ENCODE measurements at regions not wholly inside any gene's neighbourhood (a gene's known extent, or its start where the extent isn't known, plus 50 kb on each side); places are given as distances from the start of the nearest gene placed in this dataset.
"Not testable (repeated sequence)": the region's sequence is repeated elsewhere in the genome, so short reads cannot be mapped to it uniquely, and the experiment has no call there.

DNA sequence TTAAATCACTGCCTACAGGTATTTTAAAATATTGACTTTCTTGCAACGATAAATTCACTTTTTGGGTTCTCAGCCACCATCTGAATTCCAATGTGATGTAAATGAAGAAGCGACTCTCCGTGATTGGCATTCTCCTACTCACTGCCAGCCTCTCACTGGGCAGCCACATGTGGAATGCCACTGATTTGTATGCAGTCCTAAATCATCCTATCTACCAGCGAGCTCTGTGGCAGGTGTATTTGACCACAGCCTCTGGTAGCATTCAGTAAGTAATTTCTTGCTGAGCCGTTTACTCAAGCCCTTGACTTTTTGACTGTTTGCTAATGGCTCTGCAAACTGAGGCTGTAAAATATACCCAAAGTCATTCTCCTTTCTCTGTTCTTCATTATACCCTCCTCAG, 559.0 kb upstream of the SLC10A2 start:
- no peak for DNase-seq

GRCh38 chr13:103618151-103618550, 551.9 kb upstream of the SLC10A2 start:
- DNase-seq: no peak

DNA sequence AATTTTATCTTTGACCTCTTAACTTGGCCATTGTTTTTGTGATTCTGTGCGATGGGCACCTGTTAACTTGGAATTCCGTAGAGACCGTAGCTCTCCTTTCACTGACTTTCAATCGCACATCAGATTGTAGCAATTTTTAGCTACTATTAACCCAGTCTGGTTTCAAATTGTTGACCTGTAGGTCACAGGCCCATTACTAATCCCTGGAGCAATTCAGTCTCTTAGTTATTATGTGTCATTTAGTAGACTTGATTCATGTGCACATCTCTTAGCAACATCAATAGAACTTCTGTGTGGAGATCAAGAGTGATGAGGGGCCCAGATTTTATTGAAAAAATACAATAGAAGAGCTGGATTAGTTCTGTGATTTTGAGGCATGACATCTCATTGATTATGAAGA, 549.6 kb upstream of the SLC10A2 start:
- DNase-seq: no peak

DNA sequence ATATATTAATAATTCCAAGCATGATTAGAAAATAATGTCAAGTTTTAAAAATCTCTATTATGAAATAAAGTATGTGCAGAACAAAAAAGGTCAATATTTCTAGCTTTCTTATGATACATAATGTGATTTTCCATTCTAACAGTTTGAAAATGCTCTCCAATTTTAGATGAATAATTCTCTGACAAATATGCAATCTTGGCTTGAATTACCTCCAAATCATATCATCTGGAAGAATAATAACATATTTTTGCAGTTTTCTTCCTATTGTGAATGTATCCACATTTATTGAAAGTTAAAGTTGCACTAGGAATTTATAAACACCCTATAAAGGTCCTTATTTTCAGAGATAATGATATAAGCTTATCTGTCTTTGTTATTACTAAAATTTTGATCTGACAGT, 548.5 kb upstream of the SLC10A2 start:
- DNase-seq: no peak

- no peak for DNase-seq
Observed at GRCh38 chr13:103607995-103608394, 541.8 kb upstream of the SLC10A2 start.

- no peak for DNase-seq
Observed at GRCh38 chr13:103605546-103606326, 539.5 kb upstream of the SLC10A2 start.

DNA sequence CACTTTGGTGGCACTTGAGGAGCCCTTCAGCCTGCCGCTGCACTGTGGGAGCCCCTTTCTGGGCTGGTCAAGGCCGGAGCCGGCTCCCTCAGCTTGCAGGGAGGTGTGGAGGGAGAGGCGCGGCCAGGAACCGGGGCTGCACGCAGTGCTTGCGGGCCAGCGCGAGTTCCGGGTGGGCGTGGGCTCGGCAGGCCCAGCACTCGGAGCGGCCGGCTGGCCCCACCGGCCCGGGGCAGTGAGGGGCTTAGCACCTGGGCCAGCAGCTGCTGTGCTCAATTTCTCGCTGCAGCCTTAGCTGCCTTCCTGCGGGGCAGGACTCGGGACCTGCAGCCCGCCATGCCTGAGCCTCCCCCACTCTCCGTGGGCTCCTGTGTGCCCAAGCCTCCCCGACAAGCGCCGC, 533.7 kb upstream of the SLC10A2 start:
- not testable (repeated sequence) for DNase-seq

GRCh38 chr13:103598671-103599070, 532.5 kb upstream of the SLC10A2 start:
- no peak for DNase-seq

DNA sequence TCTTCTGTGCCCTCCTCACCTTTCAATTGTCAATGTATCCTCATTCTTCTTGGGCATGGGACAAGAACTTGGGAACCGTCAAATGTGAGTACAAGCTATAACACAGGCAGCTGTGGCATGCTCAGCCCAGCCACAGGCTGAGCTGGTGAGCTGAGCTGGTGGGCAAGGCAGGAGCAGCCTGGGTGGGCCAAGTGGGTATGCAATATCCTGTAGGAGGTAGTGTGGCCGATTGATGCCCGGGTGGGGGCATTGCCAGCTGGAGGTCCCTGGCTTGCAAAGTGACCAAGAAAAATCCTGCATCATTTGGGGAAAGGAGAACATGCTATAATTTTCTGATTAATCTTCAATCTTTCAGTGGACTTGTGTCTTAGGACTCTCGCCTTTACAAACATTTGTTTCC, 507.2 kb upstream of the SLC10A2 start:
- no peak for DNase-seq

DNA sequence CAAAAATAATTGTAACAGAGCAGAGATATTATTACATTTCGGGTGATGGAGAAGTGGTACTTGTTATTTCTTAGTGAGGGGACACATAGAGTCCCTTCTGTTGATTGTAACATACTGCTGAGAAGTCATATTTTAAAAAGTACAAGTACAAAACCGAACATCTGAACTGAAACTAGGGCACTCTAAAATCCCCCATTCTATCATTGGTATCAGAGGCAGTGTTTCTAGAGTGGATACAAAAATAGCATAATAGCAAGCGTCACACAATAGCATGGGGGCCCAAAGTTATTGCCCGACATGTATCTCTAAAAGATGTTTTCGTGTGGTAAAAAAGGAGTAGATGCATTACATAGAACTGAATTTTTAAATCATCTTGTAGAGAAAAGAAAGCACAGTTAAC, 502.1 kb upstream of the SLC10A2 start:
- DNase-seq: no peak

GRCh38 chr13:103557878-103558277, 491.7 kb upstream of the SLC10A2 start:
- DNase-seq: no peak

- DNase-seq: no peak
Observed at GRCh38 chr13:103556681-103557080, 490.5 kb upstream of the SLC10A2 start.

DNA sequence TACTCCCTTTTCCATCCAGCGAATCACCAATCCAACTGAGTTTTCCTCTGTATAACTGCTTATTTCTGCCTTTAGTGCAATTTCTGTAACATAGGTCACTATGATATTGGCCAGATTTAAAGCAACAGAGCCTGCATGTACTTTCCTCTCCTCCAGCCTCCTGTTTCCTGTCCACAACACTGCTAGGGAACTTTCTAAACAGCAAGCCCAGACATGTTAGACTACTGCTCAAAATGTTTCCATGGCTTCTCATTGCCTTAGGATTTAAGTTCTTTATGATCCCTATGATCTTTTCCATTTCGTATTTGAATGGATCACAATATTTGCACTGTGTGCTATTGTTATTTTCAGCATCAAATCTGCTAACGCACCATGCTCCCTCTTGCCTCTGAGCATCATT, 481.7 kb upstream of the SLC10A2 start:
- DNase-seq: no peak

GRCh38 chr13:103546271-103546670, 480.1 kb upstream of the SLC10A2 start:
- DNase-seq: no peak

GRCh38 chr13:103542648-103543047, 476.4 kb upstream of the SLC10A2 start:
- DNase-seq: no peak

GRCh38 chr13:103540382-103540765, 474.2 kb upstream of the SLC10A2 start:
- no peak for DNase-seq

- DNase-seq: no peak
Observed at GRCh38 chr13:103539721-103540381, 473.6 kb upstream of the SLC10A2 start.

DNA sequence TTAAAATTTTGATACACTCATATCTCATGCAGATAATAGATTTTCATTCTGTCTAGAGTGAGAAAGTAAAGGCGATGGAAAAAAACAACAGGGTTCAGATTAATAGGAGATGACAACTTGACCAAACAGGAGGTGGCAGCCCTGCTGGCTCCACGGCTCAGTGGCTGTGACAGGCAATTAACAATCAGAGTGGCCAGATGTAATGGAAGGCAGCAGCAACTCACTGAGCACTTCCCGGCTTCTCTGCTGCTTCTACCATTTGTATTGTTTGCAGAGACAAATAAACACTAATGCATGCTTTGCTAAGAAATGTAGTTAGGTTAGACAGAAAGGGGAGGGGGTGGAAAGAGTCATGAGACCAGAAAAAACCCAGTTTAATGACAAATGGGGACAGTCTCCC, 473.0 kb upstream of the SLC10A2 start:
- no peak for DNase-seq

GRCh38 chr13:103537616-103538015, 471.4 kb upstream of the SLC10A2 start:
- DNase-seq: no peak

DNA sequence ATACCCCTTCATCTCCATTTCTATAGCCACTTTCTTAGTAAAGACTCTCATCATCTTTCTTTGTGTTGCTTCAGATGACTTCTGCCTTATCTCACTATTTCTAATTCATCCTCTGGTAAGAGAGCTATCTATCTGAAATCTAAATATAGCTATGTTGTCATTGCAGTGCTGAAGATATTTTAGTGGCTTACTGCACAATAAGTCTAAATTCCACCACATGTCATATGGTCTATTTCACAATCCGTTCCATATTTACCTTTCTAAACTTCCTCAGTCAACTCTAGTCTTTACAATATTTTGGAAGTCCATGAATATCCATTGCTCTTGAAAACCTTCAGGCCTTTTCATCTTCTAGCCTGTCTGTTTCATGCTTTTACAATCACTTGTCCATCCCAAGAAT, 465.1 kb upstream of the SLC10A2 start:
- no peak for DNase-seq

DNA sequence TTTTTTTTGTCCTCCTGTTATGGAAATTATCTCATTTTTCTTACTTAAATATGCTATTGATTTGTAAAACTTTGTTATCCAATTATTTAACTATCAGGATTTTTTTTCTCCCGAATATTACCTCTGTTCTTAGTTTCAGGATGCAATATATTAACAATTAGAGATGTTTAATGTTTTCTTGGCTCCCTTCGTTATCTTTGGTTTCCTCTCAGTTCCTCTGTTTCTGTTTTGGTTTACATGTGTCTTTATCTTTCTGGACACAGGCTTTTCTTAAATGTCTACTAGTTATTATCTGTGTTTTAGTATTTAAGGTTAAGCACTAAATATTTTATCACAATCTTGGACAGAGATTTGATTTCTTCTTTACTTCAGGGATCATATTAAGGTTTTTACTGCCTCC, 462.2 kb upstream of the SLC10A2 start:
- no peak for DNase-seq

- no peak for DNase-seq
Observed at GRCh38 chr13:103525530-103525929, 459.3 kb upstream of the SLC10A2 start.

DNA sequence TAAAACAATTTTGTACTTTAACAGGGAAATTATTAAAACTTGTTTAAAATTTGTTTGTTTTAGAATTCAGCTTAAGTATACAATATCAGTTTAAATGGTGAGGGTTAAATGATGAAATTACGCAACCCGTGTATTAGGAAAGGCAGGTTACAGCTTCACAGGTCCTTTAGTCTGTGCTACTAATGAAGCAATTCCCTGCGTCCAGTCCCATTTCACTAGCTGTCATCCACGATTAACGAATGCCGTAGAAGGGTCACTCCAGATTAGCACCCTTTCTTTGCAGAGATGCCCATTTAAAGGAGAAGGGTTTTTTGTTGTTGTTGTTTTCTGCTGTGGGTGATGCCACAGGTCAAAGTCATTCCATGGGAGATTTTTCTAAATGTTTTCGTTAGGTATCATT, 457.6 kb upstream of the SLC10A2 start:
- no peak for DNase-seq

- no peak for DNase-seq
Observed at GRCh38 chr13:103521532-103521931, 455.3 kb upstream of the SLC10A2 start.

DNA sequence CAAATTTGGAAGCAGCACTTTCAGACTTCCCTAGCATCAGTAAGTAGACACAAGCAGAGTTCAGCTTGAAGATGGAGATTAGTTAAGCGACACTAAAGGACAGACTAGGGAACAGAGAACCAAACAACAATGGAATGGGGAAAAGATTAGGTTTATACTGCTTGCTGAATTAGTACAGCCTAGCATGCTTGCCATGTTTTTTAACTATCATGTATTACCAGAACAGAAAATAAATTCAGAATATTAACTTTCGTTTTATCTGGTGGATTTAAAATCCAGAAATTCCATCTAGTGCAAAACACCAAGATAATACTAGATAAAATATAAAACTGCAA, 451.5 kb upstream of the SLC10A2 start:
- no peak for DNase-seq

All from stimulated activated naive CD4-positive, alpha-beta T cell (primary cell).